WERI-Rb-1 (cell line): ENCODE measurements at regions not wholly inside any gene's neighbourhood (a gene's known extent, or its start where the extent isn't known, plus 50 kb on each side); places are given as distances from the start of the nearest gene placed in this dataset.

ENCODE experiments used
- DNase-seq: peaks from one replicate; pipeline ENCODE4 v3.0.0-alpha.2; 2020
- H3K27ac ChIP-seq: fragments of 250-450 bp; sonication (Bioruptor Pico); 2 replicates; pipeline ENCODE4 v1.5.1; 2020; ENCODE audit warnings: mild to moderate bottlenecking, moderate library complexity
- H3K27me3 ChIP-seq: fragments of 250-450 bp; sonication (Bioruptor Pico); 2 replicates; pipeline ENCODE4 v1.5.1; 2021; ENCODE audit warnings: mild to moderate bottlenecking, low read depth, moderate library complexity; ENCODE audit not compliant: insufficient read depth, severe bottlenecking
- H3K36me3 ChIP-seq: fragments of 250-450 bp; sonication (Bioruptor Pico); 2 replicates; pipeline ENCODE4 v1.5.1; 2020; ENCODE audit warnings: mild to moderate bottlenecking, moderate library complexity
- H3K4me3 ChIP-seq: 2 replicates; pipeline ENCODE4 v1.5.1; 2011; ENCODE audit warnings: low read depth, mild to moderate bottlenecking, control low read depth, low read length
- H3K9me3 ChIP-seq: fragments of 250-450 bp; sonication (Bioruptor Pico); 2 replicates; pipeline ENCODE4 v1.5.1; 2021; ENCODE audit warnings: mild to moderate bottlenecking, moderate library complexity; ENCODE audit not compliant: severe bottlenecking
- TF ChIP-seq, protein P1 (sequence below): IDR thresholded peaks from 2 replicates; pipeline ENCODE4 v1.5.1; 2011; ENCODE audit warnings: low read depth, mild to moderate bottlenecking, control low read depth, inconsistent platforms, low read length

DNA sequence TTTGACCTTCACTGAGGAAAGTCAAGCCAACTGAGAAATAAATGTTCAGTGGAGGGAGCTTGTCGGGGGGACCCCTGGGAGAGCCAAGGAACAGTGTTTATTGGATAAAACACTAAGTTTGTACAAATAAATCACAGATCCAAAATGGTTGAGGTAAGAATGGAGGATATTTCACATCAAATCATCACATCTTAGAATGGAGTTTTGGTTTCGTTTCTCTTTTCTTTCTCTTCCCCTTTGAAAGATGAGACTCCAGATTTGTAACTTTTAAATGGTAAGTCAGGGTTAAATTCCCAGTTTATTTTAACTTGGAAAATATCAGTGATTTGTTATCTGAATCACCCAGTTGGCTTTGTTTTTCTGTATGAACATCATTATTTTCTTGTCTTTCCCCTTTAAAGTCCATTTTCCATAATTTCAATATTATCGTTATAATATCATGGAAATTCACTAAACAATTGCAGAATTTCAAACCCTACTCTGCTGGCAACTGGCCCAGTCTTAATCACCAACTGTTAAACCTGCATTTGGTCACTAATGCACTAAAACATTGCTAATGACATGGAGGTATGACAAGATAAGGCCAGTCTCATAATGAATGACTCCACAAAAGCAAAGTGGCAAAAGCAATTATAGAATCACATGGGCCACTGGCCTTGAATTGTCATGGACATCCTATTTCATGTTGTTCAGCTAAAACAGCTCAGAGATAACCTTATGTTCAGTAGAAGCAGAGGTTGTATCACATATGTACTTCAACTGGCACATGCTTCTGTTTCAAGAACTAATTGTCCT is 295.1 kb downstream of the SHOX2 start:
- Histone ChIP-seq H3K36me3 (no peaks in the 10 kb centered on the region), H3K27me3 (no peaks in the 10 kb centered on the region), H3K9me3 (no peaks in the 10 kb centered on the region), H3K27ac (no peak overlapping the region), H3K4me3 (no peak overlapping the region)
- DNase-seq = peak; percentile 7
- TF ChIP-seq, protein P1, sequence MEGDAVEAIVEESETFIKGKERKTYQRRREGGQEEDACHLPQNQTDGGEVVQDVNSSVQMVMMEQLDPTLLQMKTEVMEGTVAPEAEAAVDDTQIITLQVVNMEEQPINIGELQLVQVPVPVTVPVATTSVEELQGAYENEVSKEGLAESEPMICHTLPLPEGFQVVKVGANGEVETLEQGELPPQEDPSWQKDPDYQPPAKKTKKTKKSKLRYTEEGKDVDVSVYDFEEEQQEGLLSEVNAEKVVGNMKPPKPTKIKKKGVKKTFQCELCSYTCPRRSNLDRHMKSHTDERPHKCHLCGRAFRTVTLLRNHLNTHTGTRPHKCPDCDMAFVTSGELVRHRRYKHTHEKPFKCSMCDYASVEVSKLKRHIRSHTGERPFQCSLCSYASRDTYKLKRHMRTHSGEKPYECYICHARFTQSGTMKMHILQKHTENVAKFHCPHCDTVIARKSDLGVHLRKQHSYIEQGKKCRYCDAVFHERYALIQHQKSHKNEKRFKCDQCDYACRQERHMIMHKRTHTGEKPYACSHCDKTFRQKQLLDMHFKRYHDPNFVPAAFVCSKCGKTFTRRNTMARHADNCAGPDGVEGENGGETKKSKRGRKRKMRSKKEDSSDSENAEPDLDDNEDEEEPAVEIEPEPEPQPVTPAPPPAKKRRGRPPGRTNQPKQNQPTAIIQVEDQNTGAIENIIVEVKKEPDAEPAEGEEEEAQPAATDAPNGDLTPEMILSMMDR = no peak

DNA sequence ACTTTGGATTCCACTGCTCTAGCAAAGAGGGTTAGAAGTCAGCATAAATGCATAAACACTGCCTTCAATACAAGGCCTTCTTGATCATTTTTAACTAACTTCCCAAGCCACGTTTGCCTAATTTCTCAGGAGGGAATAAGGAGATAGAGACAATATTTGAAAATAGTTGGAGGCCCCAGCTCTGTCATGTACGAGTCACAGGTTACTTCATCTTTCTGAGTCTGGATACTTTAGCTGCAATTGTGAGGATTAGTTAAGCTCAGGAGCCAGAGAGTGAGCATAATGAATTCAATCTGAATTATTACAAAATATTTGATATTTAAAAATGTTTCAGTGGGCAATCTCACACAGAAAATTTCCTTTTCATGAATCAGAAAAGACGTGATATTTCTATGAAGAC is 298.9 kb downstream of the SHOX2 start:
- Histone ChIP-seq H3K9me3 (no peaks in the 10 kb centered on the region), H3K36me3 (no peaks in the 10 kb centered on the region), H3K27ac (no peak overlapping the region), H3K4me3 (no peak overlapping the region), H3K27me3 (no peaks in the 10 kb centered on the region)
- no peak for DNase-seq
- TF ChIP-seq, protein P1 = no peak

DNA sequence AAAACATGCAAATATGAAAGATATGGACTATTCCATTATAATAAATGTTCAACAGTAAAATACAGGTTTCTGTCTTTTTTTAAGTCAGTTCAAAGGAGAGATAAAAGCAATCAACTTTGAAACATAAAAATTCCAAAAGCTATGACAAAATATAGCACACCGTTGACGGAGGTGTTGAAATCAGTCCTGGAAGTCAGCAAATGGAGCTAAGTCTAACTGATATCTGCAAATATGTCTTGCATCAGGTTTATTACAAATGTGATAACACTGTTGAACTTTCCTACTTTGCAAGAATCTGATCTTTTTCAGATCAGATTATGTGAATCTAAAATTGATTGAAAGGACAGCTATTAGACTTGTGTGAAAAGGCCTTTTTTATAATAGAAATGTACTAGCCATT is 300.7 kb downstream of the SHOX2 start:
- no peaks in the 10 kb centered on the region for H3K27me3 ChIP-seq
- no peaks in the 10 kb centered on the region for H3K9me3 ChIP-seq
- no peak overlapping the region for H3K4me3 ChIP-seq
- no peak overlapping the region for H3K27ac ChIP-seq
- no peaks in the 10 kb centered on the region for H3K36me3 ChIP-seq
- DNase-seq = no peak
- TF ChIP-seq, protein P1 = no peak

DNA sequence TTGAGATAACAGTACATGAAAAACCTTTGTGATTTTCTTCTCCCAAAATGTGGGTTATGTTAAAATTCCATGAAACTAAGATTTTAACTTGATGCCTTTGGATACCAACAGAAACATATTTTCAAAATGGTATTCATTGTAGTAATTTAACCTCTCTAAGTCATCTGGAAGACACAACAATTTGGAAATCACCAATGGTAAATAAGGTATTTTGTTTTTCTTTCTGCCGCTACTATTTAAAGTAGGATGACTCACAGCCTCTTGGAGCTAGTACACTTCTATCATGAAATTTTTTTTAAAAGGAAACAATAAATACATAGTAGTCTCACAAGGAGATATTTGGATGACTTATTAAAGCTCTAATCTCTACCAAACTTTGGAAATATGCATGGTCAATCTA is 291.6 kb upstream of the VEPH1 start:
- H3K36me3 ChIP-seq = no peaks in the 10 kb centered on the region
- DNase-seq = no peak
- H3K27me3 ChIP-seq = no peaks in the 10 kb centered on the region
- H3K4me3 ChIP-seq = no peak overlapping the region
- no peak overlapping the region for H3K27ac ChIP-seq
- peaks cover 1% of the 10 kb centered on the region for H3K9me3 ChIP-seq
- TF ChIP-seq, protein P1 = no peak

DNA sequence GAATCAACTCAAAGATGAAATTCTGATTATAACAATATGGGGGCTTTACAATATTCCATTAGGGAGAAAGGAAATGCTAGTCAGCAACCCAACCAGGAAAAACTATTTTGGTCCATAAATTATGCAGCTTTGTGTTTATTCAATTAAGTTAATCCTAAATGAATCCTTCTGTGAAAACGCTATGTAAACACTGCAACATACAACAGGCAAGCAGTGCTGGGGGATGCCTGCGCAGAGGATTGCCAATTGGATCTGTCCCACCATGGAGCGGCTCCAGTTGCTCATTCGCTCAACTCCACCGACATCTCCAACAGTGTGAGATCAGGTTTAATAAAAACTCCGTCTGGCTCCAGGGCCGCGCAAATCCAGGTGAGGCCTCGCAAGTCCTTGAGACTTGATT is 290.5 kb upstream of the VEPH1 start:
- Histone ChIP-seq H3K4me3 (no peak overlapping the region), H3K9me3 (no peaks in the 10 kb centered on the region), H3K27ac (no peak overlapping the region), H3K36me3 (no peaks in the 10 kb centered on the region), H3K27me3 (no peaks in the 10 kb centered on the region)
- DNase-seq = no peak
- TF ChIP-seq, protein P1 = no peak

DNA sequence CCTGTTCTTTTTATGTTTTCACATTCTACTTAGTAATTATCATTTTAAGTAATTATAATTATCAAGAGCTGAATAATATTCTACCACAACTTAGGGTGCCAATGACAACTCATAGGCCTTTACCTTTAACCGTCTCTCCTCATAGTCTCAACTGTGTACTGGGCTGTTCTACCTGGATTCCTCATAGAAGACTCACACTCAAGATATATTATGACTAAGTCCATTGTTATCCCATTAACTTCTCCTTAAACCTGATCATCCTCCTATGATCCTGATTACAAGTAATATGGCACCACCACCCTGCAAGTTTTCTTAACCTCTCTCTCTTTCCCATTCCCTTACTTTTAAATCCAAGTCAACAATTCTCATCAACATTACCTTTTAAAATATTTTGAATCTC is 285.9 kb upstream of the VEPH1 start:
- Histone ChIP-seq H3K36me3 (no peaks in the 10 kb centered on the region), H3K27ac (no peak overlapping the region), H3K27me3 (no peaks in the 10 kb centered on the region), H3K4me3 (no peak overlapping the region), H3K9me3 (no peaks in the 10 kb centered on the region)
- no peak for DNase-seq
- TF ChIP-seq, protein P1 = no peak
